ENCODE measurements at regions not wholly inside any gene's neighbourhood (a gene's known extent, or its start where the extent isn't known, plus 50 kb on each side); places are given as distances from the start of the nearest gene placed in this dataset.
"Not testable (repeated sequence)": the region's sequence is repeated elsewhere in the genome, so short reads cannot be mapped to it uniquely, and the experiment has no call there.

DNA sequence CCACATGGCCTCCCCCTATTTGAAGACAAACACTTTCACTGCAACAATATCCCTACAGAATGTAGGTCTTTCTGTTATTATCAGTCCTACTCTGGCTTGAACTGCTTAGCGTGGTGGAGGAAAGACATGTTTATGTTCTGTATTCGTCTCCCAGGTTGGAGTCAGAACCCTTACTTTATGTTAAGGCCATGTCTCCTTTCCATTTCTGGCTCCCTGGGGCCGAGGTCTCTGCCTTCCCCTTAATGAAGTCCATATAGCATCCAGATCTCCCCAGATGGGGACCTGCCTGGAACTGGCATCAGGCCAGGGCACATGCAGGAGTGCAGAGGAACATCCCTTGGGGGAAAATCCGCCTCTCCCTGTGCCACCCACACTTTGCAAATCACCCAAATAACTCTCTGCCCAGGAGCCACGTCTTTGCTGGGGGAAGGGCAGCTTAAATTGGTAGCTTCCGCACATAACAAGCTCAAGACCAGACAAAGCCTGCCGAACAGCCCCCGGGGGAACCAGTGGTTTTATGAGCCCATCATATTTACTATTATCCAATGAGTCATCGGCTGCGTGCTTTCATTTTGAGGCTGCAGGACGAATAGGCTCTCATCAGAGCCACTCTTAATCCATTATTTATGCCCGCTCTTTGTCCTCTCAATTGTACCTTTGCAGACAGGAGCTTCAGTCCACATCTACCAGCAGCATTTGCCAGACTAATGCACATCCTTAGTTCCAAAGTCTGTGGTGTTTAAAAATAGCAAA lies 237.0 kb downstream of the UACA start:
- DNase-seq (ENCODE audit: low read depth in 2 of 2, low spot score in 1 of 2) = no peak

DNA sequence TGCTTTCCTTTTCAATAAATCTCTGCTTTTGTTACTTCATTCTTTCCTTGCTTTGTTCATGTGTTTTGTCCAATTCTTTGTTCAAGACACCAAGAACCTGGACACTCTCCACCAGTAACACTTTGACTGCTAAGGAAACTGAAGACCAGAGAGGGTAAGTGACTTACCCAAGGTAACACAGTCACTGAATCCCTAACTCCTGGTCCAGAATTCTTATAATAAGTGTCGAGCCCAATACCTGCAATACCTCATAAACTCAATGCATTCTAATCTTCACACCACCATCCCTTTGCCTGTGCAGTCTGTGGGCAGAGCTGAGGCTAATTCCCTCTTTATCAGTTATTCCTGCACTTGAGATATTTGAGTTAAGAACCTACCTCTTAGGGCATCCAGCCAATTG lies 237.8 kb downstream of the UACA start:
- DNase-seq (ENCODE audit: low read depth in 2 of 2, low spot score in 1 of 2) = no peak

DNA sequence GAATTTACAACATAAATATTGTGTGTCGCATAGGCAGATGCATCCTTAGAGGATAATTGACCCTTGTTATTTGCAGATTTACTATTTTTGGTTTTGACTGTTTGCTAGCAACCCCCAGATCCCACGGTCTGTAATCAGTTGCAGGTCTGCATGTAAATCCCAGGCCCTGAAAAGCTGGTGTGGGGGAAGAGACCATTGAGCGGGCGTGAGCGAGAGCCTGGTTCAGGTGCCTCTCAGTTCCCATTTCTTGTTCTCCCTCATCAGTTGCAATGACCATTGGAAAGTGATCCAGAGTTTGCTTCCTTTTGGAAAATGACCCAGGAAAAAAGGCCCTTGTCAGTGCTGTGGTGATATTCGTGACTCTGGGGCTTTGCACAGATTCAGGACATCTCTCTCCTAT lies 238.9 kb downstream of the UACA start:
- DNase-seq (ENCODE audit: low read depth in 2 of 2, low spot score in 1 of 2) = no peak

DNA sequence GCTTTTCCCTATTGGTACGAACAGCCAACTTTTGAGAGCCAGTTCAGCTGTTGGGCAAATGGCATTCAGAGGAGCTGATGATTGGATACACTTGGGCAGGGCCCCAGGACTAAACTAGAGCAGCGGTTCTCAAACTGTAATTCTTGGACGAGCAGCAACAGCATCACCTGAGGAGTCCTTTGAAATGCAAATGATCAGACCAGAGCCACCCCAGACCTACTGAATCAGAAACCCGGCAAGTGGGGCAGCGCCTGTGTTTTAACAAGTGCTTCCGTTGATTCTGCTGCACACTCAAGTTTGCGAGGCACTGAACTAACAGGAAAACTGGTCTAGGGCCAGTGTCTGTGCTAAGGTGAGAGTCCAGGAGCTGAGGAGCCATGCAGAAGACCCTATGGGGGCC lies 239.7 kb downstream of the UACA start:
- DNase-seq (ENCODE audit: low read depth in 2 of 2, low spot score in 1 of 2) = no peak

DNA sequence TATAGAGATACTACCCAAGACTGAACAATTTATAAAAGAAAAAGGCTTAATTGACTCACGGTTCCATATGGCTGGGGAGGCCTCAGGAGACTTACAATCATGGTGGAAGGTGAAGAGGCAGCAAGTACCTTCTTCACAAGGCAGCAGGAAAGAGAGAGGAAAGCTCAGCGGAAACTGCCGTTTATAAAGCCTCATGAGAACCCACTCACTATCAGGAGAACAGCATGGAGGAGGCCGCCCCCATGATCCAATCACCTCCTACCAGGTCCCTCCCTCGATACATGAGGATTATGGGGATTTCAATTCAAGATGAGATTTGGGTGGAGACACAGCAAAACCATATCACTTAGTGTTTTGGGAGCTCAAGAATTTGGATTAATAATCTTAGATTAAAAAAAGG lies 240.2 kb downstream of the UACA start:
- no peak for DNase-seq (ENCODE audit: low read depth in 2 of 2, low spot score in 1 of 2)

GRCh38 chr15:70522323-70522966 lies 240.9 kb downstream of the UACA start:
- no peak for DNase-seq (ENCODE audit: low read depth in 2 of 2, low spot score in 1 of 2)

DNA sequence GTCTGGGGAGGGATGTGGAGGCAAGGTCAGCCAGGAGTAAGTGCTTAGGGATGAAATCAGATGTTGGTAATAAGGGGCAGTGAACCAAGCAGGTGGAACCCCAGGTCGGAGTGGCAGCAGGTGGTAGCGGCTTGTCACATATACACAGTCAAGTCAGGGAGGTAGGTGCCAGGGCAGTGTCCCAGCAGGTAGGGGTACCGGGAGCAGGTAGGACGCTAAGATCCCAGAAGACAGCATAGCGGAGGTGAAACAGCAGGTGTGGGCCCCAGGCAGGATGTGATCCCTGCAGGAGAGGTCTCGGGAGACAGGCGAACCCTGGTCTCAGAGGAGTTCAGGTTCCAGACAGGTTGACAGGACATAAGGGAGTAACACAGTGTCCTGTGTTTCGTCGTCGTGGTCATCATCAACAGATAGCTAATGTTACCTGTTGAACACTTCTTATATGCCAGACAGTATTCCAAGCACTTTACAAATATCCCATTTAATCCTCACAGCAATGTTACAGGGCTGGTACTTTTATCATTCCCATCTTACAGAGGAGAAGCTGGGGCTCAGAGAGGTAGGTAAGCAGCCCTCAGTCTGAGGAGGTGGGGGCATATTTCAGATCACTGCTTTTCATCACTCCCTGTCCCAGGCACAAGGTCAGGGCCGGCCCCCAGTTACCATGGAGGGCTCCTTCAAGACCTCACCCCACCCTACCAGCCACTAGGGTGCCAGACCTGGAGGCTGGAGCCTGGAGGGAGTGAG lies 241.6 kb downstream of the UACA start:
- DNase-seq (ENCODE audit: low read depth in 2 of 2, low spot score in 1 of 2) = no peak

DNA sequence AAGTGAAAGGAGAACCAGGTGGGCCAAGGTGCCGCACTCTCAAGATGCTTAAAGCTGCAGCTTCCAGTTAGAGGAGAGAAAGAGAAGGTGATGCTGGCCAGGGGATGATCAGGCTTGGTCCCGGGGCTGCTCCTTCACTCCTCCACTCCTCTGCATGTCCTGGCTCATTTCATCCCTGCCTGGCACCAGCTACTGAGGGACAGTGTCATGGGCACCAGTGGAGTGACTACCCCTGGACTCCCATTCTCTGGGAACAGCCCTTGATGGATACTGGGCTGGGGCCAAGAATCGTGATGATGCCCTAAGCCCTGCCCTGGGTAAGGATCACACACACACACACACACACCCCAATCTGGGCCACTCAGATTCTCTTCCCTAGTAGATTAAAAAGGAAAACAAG lies 243.7 kb downstream of the UACA start:
- DNase-seq (ENCODE audit: low read depth in 2 of 2, low spot score in 1 of 2) = no peak

DNA sequence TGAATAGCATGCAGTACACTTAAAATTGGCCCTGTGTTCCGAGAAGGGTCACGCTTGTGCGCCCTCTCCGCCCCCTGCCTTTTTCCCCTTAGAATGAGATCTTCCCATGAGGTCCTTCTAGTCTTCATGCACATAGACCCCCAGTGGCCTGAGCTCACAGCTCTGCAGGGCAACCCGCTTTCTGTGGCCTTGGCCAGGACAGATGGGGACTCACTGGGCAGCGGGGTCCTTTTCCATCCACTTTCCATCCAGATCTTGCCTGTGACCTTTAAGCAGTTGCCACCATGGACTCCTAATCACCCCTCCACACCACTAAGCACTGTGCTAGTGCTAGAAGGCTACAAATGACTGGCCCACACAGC lies 244.4 kb downstream of the UACA start:
- no peak for DNase-seq (ENCODE audit: low read depth in 2 of 2, low spot score in 1 of 2)

GRCh38 chr15:70518201-70519003 lies 245.0 kb downstream of the UACA start:
- no peak for DNase-seq (ENCODE audit: low read depth in 2 of 2, low spot score in 1 of 2)

DNA sequence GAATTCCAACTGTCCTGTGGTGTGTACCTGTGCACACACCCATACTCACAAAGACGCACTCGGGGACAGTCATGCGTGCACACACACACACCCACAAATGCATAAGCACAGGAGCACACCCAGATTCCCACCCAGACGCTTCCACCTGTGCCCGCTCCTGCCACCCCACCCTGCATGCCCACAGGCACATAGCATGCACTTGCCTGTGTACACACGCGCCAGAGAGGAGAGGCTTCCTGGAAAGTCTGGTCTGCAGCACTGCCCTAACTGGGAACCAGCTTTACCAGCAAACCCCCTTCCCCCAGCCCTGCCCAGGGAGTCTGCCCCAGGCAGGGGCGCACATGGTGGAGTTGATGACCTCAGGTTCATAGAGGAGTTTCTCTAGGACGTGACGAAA lies 246.2 kb downstream of the UACA start:
- DNase-seq (ENCODE audit: low read depth in 2 of 2, low spot score in 1 of 2) = no peak

- no peak for DNase-seq (ENCODE audit: low read depth in 2 of 2, low spot score in 1 of 2)
Measured at GRCh38 chr15:70516408-70517193, 246.8 kb downstream of the UACA start.

GRCh38 chr15:70514251-70514650 lies 249.1 kb downstream of the UACA start:
- DNase-seq (ENCODE audit: low read depth in 2 of 2, low spot score in 1 of 2) = no peak

DNA sequence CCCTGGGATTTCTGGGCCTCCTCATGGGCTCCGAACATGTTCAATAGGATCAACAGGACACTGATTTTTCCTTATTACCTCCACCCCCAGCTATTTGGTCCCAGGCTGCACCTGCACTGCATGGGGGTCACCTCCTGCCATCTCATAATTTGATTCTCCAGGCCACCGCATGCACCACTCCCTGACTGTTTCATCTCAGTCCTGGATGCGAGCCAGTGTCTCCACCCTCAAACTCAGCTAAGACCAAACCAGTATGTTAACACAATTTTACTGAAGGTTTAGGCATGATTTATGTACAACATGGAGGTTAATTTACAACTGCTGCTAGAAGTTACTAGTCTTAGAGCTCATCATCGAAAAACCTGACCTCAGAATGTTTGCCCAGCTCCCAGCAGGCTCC lies 249.5 kb downstream of the UACA start:
- no peak for DNase-seq (ENCODE audit: low read depth in 2 of 2, low spot score in 1 of 2)

DNA sequence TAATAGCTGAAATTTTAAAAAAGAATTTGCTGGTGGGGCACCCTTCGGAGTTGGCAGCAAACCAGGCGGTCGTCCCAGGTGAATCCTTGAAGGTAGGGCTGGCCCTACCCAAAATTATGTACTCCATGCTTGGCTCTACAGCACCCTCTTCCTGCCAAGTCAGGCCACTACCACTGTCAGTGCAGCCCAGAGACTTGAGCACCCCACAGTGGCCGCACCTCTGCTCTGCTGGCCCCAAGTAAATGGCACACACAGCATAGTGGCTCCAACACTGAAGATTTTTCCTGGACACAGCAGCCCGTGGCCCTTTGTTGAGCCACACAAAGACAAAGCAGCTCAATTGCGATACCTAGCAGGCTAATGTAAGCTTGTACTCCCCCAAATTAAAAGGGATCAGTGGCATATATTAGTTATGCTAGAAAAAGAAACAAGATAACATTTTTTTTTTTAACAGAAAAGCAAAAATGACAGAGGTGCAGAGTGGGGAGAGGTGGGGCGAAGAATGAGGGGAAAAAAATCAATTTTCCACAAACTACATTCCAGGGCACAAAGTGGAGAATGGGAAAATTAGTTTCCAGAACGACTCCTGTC lies 250.5 kb downstream of the UACA start:
- DNase-seq (ENCODE audit: low read depth in 2 of 2, low spot score in 1 of 2) = no peak

DNA sequence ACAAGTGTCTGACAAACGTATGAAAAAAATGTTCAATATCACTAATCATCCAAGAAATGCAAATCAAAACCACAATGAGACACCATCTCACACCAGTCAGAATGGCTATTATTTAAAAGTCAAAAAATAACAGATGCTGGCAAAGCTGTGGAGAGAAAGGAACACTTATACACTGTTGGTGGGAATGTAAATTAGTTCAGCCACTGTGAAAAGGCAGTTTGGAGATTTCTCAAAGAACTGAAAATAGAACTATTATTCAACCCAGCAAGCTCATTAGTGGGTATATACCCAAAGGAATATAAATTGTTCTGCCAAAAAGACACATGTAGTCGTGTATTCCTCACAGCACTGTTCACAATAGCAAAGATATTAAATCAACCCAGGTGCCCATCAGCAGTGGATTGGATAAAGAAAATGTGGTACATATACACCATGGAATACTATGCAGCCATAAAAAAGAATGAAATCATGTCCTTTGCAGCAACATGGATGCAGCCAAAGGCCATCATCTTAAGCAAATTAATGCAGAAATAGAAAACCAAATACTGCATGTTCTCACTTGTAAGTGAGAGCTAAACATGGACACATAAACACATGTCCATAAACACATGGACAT lies 251.3 kb downstream of the UACA start:
- DNase-seq (ENCODE audit: low read depth in 2 of 2, low spot score in 1 of 2) = not testable (repeated sequence)

DNA sequence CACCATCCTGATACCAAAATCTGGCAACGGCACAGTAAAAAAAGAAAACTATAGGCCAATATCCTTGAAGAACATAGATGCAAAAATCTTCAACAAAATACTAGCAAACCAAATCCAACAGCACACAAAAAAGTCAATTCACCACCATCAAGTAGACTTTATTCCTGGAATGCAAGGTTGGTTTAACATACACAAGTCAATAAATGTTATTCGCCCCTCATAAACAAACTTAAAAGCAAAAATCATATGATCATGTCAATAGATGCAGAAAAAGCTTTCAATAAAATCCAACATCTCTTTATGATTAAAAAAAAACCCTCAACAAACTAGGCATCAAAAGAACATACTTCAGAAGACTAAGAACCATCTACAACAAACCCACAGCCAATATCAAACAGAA lies 252.9 kb downstream of the UACA start:
- no peak for DNase-seq (ENCODE audit: low read depth in 2 of 2, low spot score in 1 of 2)

DNA sequence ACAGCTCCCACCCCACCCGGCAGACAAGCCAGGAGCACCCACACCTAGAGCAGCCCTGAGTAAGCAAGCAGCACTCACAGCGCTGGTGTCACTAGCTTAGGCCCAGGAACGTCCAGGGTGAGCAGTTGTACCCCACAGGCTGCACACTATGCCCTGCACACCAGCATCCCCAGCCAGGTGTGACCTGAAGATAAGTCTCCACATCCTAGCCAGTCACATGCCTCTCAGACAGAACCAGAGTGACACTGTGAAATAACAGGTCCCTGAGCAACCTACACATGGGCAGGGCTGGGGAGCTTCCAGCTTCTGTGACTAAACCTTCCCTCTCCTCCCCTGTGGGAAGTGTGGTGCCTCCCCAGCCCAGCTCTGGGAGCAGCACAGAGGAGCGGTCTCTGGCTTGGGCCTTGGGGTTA lies 253.6 kb downstream of the UACA start:
- no peak for DNase-seq (ENCODE audit: low read depth in 2 of 2, low spot score in 1 of 2)

- no peak for DNase-seq (ENCODE audit: low read depth in 2 of 2, low spot score in 1 of 2)
Measured at GRCh38 chr15:70509282-70509662, 254.1 kb downstream of the UACA start.
